ENCODE measurements at regions not wholly inside any gene's neighbourhood (a gene's known extent, or its start where the extent isn't known, plus 50 kb on each side); places are given as distances from the start of the nearest gene placed in this dataset.

DNA sequence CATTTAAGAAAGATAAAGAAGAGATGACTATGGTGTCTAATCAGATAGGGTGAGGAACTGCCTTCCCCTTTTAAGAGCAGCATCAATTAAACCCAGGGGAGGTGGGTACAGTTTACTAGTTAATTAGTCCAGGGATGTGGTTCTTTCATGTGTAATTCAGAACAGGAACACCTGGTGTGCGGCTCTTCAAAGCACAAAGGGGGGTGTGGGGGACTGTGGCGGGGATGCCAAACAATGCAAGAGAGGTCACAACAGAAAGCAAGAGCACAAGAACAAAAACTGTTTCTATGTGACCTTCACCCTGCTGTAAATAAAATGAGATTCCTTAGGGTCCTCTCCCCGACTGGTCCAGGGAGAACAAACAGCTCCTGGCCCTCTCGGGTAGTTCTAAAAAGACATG lies 183.9 kb upstream of the SOX5 start:
- Histone ChIP-seq H3K9me3 (ENCODE audit: low read depth) (no peaks in the 10 kb centered on the region), H3F3A (ENCODE audit: low read depth) (peaks cover 54% of the 10 kb centered on the region), H4K20me1 (ENCODE audit: low read depth) (no peaks in the 10 kb centered on the region), H3K79me2 (ENCODE audit: low read depth) (no peaks in the 10 kb centered on the region), H3K9ac (no peak overlapping the region), H3K36me3 (no peaks in the 10 kb centered on the region), H3K27me3 (no peaks in the 10 kb centered on the region), H3K4me3 (no peak overlapping the region), H2AFZ (replicated peaks) (no peak overlapping the region), H3K4me1 (peaks cover 74% of the 10 kb centered on the region), H3K4me2 (peak overlapping the region; percentile 59), H3K27ac (no peak overlapping the region)
- peak; percentile 76 for DNase-seq (ENCODE audit: low spot score)
- TF ChIP-seq EZH2 (IDR thresholded peaks at IDR 0.05) (no peak), EZH2phosphoT487 (IDR thresholded peaks at IDR 0.05) (peak; percentile 52)
- TF ChIP-seq, protein P1, sequence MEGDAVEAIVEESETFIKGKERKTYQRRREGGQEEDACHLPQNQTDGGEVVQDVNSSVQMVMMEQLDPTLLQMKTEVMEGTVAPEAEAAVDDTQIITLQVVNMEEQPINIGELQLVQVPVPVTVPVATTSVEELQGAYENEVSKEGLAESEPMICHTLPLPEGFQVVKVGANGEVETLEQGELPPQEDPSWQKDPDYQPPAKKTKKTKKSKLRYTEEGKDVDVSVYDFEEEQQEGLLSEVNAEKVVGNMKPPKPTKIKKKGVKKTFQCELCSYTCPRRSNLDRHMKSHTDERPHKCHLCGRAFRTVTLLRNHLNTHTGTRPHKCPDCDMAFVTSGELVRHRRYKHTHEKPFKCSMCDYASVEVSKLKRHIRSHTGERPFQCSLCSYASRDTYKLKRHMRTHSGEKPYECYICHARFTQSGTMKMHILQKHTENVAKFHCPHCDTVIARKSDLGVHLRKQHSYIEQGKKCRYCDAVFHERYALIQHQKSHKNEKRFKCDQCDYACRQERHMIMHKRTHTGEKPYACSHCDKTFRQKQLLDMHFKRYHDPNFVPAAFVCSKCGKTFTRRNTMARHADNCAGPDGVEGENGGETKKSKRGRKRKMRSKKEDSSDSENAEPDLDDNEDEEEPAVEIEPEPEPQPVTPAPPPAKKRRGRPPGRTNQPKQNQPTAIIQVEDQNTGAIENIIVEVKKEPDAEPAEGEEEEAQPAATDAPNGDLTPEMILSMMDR (IDR thresholded peaks at IDR 0.05): no peak
- Mint-ChIP-seq H3K4me3 (peak overlapping the region; percentile 30), H3K36me3 (peaks cover 7% of the 10 kb centered on the region), H3K27ac (no peak overlapping the region), H3K9me3 (no peaks in the 10 kb centered on the region), H3K27me3 (ENCODE audit: insufficient read depth, low read depth) (no peaks in the 10 kb centered on the region), H3K4me1 (peaks cover 49% of the 10 kb centered on the region)

DNA sequence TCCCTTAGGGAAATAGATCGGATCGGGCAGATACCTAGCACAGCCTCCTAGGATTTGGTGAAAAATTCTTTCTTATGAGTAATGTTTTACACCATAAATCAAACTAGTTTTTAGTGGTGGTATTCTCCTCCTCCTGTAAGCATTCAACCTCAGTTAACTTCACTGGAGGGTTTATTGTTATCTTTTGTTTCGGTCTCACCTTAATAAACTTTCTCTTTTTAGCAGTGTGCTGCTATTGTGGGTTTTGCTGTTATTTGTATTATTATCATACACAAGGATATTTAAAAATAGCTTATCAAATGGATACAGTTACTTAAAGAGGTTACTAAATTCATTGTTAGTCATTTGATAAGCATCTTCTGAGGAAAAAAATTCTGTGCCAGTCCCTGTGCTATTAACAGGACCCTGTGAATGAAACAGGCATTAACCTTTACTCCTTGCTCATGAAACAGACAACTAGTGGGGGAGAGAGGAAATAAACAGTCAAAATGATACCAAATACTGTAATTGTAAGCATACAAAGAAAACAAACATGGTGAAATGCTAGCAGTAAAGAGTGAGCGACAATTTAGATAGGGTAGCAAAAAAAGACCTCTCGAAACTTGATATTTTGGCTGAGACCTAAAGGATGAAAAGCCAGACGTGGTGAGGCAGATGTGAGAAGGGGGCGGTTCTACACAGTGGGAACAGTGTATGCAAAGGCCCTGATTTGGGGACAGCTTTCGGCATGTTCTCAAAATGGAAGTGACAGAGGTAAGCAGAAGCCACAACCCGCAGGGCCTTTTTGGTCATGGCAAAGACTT lies 178.7 kb upstream of the SOX5 start:
- TF ChIP-seq, protein P1 (IDR thresholded peaks at IDR 0.05): no peak
- TF ChIP-seq EZH2 (IDR thresholded peaks at IDR 0.05) (no peak), EZH2phosphoT487 (IDR thresholded peaks at IDR 0.05) (no peak)
- Histone ChIP-seq H3K9ac (no peak overlapping the region), H2AFZ (replicated peaks) (no peak overlapping the region), H3K27me3 (no peaks in the 10 kb centered on the region), H3K4me2 (no peak overlapping the region), H3F3A (ENCODE audit: low read depth) (peaks cover 13% of the 10 kb centered on the region), H3K27ac (no peak overlapping the region), H3K36me3 (no peaks in the 10 kb centered on the region), H4K20me1 (ENCODE audit: low read depth) (no peaks in the 10 kb centered on the region), H3K79me2 (ENCODE audit: low read depth) (no peaks in the 10 kb centered on the region), H3K9me3 (ENCODE audit: low read depth) (no peaks in the 10 kb centered on the region), H3K4me3 (no peak overlapping the region), H3K4me1 (peaks cover 34% of the 10 kb centered on the region)
- H3K36me3 Mint-ChIP-seq: peaks cover 6% of the 10 kb centered on the region
- H3K27me3 Mint-ChIP-seq (ENCODE audit: insufficient read depth, low read depth): peaks cover 2% of the 10 kb centered on the region
- DNase-seq (ENCODE audit: low spot score): no peak
- H3K27ac Mint-ChIP-seq: no peak overlapping the region
- no peaks in the 10 kb centered on the region for H3K9me3 Mint-ChIP-seq
- H3K4me1 Mint-ChIP-seq: peaks cover 7% of the 10 kb centered on the region
- H3K4me3 Mint-ChIP-seq: no peak overlapping the region

DNA sequence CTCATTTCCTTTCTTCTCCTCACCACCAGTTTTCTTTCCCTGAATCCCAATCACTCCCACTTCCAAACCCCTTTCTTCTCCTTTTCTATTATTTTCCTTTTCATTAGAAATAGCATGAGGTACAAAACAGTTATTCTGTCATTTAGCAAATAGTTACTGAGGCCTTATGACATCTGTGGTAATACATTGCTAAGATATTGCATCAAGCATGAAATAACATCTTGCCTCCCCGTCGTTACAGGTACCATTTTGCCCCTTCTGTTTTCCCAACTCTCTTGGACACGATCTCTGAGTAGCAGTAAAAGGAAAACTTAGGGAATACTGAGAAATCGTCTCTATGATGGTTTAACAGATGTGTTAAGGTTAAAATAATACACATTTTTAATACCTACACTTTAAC lies 175.8 kb upstream of the SOX5 start:
- Histone ChIP-seq H2AFZ (replicated peaks) (no peak overlapping the region), H3K36me3 (no peaks in the 10 kb centered on the region), H3K9ac (no peak overlapping the region), H3F3A (ENCODE audit: low read depth) (no peaks in the 10 kb centered on the region), H4K20me1 (ENCODE audit: low read depth) (no peaks in the 10 kb centered on the region), H3K79me2 (ENCODE audit: low read depth) (no peaks in the 10 kb centered on the region), H3K9me3 (ENCODE audit: low read depth) (no peaks in the 10 kb centered on the region), H3K4me2 (no peak overlapping the region), H3K4me1 (peaks cover 8% of the 10 kb centered on the region), H3K27me3 (no peaks in the 10 kb centered on the region), H3K27ac (no peak overlapping the region), H3K4me3 (no peak overlapping the region)
- no peak for DNase-seq (ENCODE audit: low spot score)
- Mint-ChIP-seq H3K27me3 (ENCODE audit: insufficient read depth, low read depth) (peaks cover 2% of the 10 kb centered on the region), H3K4me1 (peaks cover 2% of the 10 kb centered on the region), H3K27ac (no peak overlapping the region), H3K9me3 (peaks cover 4% of the 10 kb centered on the region), H3K4me3 (no peak overlapping the region), H3K36me3 (peaks cover 11% of the 10 kb centered on the region)
- TF ChIP-seq EZH2 (IDR thresholded peaks at IDR 0.05) (no peak), EZH2phosphoT487 (IDR thresholded peaks at IDR 0.05) (no peak)
- TF ChIP-seq, protein P1 (IDR thresholded peaks at IDR 0.05): no peak

Data from neural progenitor cell (in vitro differentiated cells).